ENCODE measurements at regions not wholly inside any gene's neighbourhood (a gene's known extent, or its start where the extent isn't known, plus 50 kb on each side); places are given as distances from the start of the nearest gene placed in this dataset.

DNA sequence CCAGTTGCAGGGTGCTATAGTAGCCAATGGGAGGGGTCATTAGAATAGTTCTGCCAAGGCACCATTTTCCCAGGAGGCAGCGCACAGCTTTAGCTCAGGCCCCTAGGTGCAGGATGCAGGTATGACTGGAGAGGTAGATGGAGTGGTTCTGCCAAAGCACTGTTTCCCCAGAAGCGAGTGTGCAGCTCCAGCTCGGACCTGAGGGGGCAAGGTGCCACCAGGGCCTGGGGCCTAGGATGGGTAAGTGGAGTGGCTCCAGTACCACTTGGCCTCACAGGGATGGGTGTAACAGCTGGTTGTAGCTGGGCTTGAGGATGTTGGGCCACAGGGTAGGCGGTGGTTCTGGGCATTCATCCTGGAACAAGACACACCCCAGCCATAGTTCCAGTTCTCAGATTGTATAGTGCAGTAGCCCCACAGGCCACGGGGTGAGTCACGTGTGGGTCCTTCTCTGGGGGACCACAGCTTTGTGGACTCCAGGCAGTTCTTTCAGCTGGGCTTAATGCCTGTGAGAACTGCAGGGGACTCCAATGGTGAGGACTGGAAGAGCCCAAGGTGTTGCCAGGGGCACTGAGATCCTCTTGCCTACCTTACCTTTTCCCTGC, 185.5 kb upstream of the ANKH start:
- Histone ChIP-seq H4K20me1 (no peaks in the 10 kb centered on the region), H3K9me3 (no peaks in the 10 kb centered on the region), H3K9ac (no peak overlapping the region), H3K27me3 (no peaks in the 10 kb centered on the region), H3K27ac (no peak overlapping the region), H3K4me2 (no peak overlapping the region), H3K36me3 (no peaks in the 10 kb centered on the region), H3K4me3 (no peak overlapping the region), H3K4me1 (no peaks in the 10 kb centered on the region)
- no peak for TF ChIP-seq Cebpa-rat (IDR thresholded peaks at IDR 0.05)

DNA sequence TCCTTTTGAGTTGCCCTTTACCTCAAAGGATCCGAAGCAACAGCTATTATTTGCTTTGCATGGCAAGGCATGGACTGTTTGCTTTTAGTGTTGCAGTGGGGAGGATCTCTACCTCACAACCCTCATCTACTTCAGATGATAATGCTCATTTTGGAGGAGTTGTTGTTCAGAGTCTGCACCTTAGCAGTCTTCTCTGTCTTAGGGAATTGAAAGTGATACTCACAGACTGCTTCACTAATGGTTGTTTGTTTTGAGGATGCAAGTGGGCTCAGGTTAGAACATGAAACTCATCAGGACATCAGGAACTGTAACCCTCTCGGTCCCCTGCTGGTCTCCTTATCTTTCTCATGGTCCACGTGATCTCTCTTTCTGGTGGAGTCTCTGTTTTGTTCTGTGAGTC, 172.9 kb upstream of the ANKH start:
- TF ChIP-seq Cebpa-rat (IDR thresholded peaks at IDR 0.05), result no peak
- Histone ChIP-seq H4K20me1 (no peaks in the 10 kb centered on the region), H3K4me1 (no peaks in the 10 kb centered on the region), H3K36me3 (no peaks in the 10 kb centered on the region), H3K27me3 (no peaks in the 10 kb centered on the region), H3K4me2 (no peak overlapping the region), H3K4me3 (no peak overlapping the region), H3K9ac (no peak overlapping the region), H3K27ac (no peak overlapping the region), H3K9me3 (peaks cover 3% of the 10 kb centered on the region; the same call in 1 of the 2 replicates)

DNA sequence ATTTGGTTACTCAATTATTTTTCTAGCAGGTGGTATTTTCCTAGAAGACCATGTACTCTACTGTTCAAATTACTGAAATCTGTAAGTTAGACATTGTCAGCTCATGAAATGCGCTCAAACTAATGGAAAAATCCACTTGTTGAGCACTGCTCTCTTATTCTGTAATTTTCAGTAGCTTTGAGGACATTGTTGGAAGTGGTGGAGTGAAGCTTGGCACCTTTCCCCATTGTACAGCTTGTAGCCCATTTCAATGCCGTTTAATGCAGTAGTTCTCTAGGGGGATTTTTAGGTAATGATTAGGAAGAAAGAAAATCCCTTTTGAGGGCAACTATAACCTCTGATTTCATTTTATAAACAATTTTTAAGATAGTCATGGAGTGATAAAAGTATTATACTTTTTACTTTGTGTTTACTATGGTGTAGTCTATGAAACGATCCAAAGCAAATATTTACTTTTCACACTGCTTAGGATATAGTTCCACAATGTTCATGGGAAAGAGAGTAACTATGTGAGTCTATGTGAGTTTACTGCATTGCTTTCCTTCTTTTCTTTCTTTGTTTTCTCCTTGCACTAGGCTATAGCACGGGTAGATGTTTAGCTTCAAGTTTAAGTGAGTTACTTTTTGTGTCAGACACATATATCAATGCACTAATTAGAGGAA, 165.8 kb upstream of the ANKH start:
- Histone ChIP-seq H3K4me3 (no peak overlapping the region), H3K9me3 (peaks cover 10% of the 10 kb centered on the region), H4K20me1 (no peaks in the 10 kb centered on the region), H3K4me2 (no peak overlapping the region), H3K36me3 (no peaks in the 10 kb centered on the region), H3K4me1 (no peaks in the 10 kb centered on the region), H3K27ac (no peak overlapping the region), H3K27me3 (no peaks in the 10 kb centered on the region), H3K9ac (no peak overlapping the region)
- no peak for TF ChIP-seq Cebpa-rat (IDR thresholded peaks at IDR 0.05)

DNA sequence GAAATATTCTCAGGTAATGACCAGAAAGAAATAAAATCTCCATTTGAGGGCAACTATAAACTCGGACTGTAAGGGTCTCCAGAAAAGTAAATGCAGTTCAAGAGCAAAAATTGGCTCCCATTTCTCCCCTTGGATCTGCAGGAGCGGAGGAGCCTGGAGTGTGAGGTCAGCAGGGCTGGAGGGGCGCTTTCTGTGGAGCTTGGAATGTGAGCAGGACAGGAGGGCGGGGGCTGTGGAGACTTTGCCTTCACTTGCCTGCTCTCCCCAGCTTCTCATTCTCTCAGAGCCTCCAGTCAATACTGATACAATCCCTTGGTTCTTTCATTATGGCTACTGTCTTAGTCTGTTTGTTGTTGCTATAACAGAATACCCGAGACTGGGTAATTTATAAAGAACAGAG, 162.8 kb upstream of the ANKH start:
- H3K27me3 ChIP-seq, result no peaks in the 10 kb centered on the region
- H3K9ac ChIP-seq, result no peak overlapping the region
- H4K20me1 ChIP-seq, result no peaks in the 10 kb centered on the region
- H3K4me1 ChIP-seq, result no peaks in the 10 kb centered on the region
- H3K9me3 ChIP-seq, result peaks cover 7% of the 10 kb centered on the region; the same call in 1 of the 2 replicates
- TF ChIP-seq Cebpa-rat (IDR thresholded peaks at IDR 0.05), result no peak
- no peaks in the 10 kb centered on the region for H3K36me3 ChIP-seq
- no peak overlapping the region for H3K27ac ChIP-seq
- H3K4me2 ChIP-seq, result no peak overlapping the region
- H3K4me3 ChIP-seq, result no peak overlapping the region

DNA sequence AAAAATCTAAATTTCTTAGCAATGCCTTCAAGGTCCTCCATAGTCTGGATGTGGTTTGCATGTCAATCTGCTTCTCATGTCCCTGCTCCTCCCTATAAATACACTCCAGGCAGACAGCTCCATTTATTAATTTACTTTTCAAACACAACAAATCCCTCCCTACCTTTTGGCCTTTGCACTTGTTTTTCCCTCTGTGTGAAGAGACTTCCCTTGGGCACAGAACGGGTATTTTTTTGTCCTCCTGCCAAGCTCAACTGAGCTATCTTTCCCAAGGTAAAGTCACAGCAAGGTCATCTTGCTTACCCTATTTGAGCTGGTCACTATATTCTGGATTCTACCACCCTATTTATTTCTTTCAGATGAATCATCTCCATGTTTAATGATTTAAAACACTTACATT, 159.6 kb upstream of the ANKH start:
- Histone ChIP-seq H3K4me2 (no peak overlapping the region), H3K4me3 (no peak overlapping the region), H3K36me3 (no peaks in the 10 kb centered on the region), H3K9me3 (no peaks in the 10 kb centered on the region), H3K27me3 (no peaks in the 10 kb centered on the region), H3K27ac (no peak overlapping the region), H3K9ac (no peak overlapping the region), H4K20me1 (no peaks in the 10 kb centered on the region), H3K4me1 (no peaks in the 10 kb centered on the region)
- no peak for TF ChIP-seq Cebpa-rat (IDR thresholded peaks at IDR 0.05)

DNA sequence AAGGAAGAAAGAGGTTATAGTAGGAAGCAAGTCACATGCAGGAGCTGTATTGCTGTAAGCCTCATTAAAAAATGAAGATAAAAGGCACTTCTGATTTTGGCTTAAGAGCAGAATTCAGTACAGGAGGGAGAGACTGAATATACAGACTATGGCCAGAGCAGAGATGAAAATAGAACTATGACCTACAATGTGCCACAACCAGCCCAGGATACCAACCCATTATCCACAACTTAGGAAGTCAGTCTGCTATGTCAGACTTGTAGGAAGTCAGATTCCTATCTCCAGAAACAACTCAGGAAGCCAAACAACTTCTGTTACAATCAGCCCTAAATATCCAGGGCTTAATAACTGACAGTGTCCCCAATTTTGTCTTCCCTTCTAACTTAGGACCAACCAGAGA, 156.2 kb upstream of the ANKH start:
- H3K4me1 ChIP-seq, result no peaks in the 10 kb centered on the region

DNA sequence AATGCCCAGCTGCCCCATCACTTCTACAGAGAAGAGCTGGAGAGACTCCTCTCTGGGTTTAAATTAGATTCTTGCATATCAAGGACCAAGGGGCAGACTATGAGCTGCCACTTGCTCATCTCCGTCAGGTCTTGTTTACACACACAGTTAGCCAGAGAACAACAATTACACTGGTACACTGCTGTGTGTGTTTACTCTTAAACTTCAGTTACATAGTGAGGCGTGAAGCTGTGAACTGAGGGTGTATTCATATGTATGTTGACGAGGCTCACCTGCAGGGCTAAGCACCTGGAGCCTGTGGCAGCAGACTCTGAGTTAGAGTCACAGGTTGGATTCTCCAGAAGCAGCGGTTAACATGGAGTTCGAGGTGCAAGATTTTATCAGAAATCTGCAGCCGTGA, 155.4 kb upstream of the ANKH start:
- Histone ChIP-seq H3K4me2 (no peak overlapping the region), H3K36me3 (no peaks in the 10 kb centered on the region), H4K20me1 (no peaks in the 10 kb centered on the region), H3K27ac (no peak overlapping the region), H3K4me1 (no peaks in the 10 kb centered on the region), H3K4me3 (no peak overlapping the region), H3K9ac (no peak overlapping the region), H3K9me3 (no peaks in the 10 kb centered on the region), H3K27me3 (no peaks in the 10 kb centered on the region)
- no peak for TF ChIP-seq Cebpa-rat (IDR thresholded peaks at IDR 0.05)

More for the DNA sequence above, 156.2 kb upstream of the ANKH start:
- Histone ChIP-seq H3K27me3 (no peaks in the 10 kb centered on the region), H4K20me1 (no peaks in the 10 kb centered on the region), H3K36me3 (no peaks in the 10 kb centered on the region), H3K9ac (no peak overlapping the region), H3K4me3 (no peak overlapping the region), H3K9me3 (no peaks in the 10 kb centered on the region), H3K27ac (no peak overlapping the region), H3K4me2 (no peak overlapping the region)
- TF ChIP-seq Cebpa-rat (IDR thresholded peaks at IDR 0.05), result no peak

DNA sequence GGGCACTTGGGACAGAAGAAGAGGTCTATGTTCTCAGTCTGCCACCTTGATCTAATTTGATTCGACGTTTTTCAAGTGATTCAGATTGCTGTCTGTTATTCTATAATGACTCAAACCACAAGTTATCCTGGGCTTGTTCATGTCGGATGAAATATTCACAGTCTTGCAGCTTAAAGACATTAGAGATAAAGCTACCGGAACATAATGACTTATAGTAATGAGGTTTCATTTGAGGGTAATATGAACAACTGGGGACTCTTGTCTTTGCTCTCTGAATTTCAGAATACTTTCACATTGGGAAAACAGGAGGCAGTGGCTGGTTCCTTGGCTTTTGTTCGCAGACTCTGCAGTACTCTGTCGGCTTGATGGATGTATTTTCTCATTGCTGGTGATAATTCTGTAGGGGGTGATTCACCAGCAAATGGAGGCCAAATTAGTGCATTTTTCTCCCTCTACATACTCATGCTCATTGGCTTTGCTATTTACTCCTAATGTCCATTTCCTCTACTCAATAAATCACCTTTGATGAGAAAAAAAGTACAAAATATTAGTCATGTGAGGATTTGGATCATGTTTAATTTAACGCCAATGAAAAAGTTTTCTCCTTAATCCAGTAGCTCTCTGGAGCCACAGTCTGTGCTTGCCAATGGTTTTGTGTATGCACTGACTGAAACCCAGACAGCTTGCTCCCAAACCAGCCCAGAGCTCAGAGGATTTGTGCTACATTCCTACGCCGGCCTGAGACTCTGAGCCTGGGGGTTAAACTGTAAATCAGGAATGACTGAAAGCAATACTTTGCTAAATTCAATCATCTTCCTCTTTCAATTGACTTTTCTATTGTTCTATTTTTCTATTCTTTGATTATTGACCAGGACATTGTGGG, 154.7 kb upstream of the ANKH start:
- TF ChIP-seq Cebpa-rat (IDR thresholded peaks at IDR 0.05), result no peak
- Histone ChIP-seq H3K4me3 (no peak overlapping the region), H3K9me3 (no peaks in the 10 kb centered on the region), H3K27ac (no peak overlapping the region), H4K20me1 (no peaks in the 10 kb centered on the region), H3K9ac (no peak overlapping the region), H3K27me3 (no peaks in the 10 kb centered on the region), H3K36me3 (no peaks in the 10 kb centered on the region), H3K4me2 (no peak overlapping the region), H3K4me1 (no peaks in the 10 kb centered on the region)

DNA sequence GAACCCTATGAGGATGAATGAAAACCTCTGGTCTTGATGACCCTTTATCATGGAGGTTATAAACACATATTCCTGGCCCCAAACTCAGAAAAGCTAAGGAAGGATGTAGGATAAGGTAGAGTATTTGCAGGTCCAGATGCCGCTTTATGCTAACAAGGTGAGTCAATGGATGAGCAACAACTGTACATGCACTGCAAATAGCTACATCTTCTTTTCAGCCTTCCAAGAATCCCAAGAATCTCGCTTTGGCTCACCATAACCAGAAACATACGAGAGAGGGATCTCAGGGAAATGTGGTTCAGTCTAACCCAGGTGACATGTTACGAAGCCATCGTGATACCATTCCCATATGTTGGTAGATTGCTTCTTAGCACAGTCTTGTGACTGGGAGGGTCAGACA, 152.3 kb upstream of the ANKH start:
- Histone ChIP-seq H3K9ac (no peak overlapping the region), H3K4me3 (no peak overlapping the region), H3K27ac (no peak overlapping the region), H3K4me1 (no peaks in the 10 kb centered on the region), H3K27me3 (no peaks in the 10 kb centered on the region), H3K4me2 (no peak overlapping the region), H3K36me3 (no peaks in the 10 kb centered on the region), H3K9me3 (no peaks in the 10 kb centered on the region), H4K20me1 (no peaks in the 10 kb centered on the region)
- no peak for TF ChIP-seq Cebpa-rat (IDR thresholded peaks at IDR 0.05)

DNA sequence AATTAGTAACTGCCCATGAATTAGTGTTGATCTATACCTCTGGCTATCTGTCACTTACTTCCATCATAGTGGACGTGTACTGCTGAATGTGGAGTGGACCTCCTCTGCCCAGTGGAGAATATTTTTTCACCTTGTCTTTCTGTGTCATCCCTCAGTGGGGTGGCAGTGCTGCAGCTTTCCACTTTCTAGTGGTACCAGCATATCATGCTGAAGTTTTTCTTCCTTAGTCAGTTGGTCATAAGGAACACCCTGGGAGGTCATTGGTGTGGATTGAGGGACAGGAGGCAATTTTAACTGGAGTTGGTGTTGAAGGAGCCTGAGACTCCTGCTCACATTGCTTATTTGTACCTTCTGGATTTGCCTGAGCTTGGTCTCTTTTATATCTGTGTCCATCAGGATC, 151.7 kb upstream of the ANKH start:
- H3K4me3 ChIP-seq, result no peak overlapping the region
- H3K36me3 ChIP-seq, result no peaks in the 10 kb centered on the region
- no peak overlapping the region for H3K4me2 ChIP-seq
- H4K20me1 ChIP-seq, result no peaks in the 10 kb centered on the region
- H3K9me3 ChIP-seq, result no peaks in the 10 kb centered on the region
- no peaks in the 10 kb centered on the region for H3K27me3 ChIP-seq
- no peak overlapping the region for H3K27ac ChIP-seq
- H3K9ac ChIP-seq, result no peak overlapping the region
- TF ChIP-seq Cebpa-rat (IDR thresholded peaks at IDR 0.05), result no peak
- H3K4me1 ChIP-seq, result no peaks in the 10 kb centered on the region
